ENCODE measurements at regions not wholly inside any gene's neighbourhood (a gene's known extent, or its start where the extent isn't known, plus 50 kb on each side); places are given as distances from the start of the nearest gene placed in this dataset.

DNA sequence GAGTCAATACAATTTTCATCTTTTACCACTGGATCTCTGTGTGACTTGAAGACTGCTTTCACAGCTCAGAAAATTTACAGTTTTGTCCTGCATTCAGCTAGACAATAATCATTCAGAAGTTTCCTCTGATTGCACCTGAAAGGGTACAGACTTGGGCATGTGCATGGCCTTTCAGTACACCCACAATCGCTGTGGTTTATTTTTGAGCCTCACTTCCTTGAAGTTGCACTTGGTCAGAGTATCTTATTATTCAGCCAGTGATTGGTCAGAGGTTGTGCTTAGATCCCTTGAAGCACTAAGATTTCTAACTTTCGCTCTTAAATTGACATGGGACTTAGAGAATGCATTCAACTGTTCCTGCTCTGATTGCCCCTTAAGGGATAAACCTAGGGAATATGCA, 508.2 kb downstream of the FAM181B start:
- TF ChIP-seq, protein P1, sequence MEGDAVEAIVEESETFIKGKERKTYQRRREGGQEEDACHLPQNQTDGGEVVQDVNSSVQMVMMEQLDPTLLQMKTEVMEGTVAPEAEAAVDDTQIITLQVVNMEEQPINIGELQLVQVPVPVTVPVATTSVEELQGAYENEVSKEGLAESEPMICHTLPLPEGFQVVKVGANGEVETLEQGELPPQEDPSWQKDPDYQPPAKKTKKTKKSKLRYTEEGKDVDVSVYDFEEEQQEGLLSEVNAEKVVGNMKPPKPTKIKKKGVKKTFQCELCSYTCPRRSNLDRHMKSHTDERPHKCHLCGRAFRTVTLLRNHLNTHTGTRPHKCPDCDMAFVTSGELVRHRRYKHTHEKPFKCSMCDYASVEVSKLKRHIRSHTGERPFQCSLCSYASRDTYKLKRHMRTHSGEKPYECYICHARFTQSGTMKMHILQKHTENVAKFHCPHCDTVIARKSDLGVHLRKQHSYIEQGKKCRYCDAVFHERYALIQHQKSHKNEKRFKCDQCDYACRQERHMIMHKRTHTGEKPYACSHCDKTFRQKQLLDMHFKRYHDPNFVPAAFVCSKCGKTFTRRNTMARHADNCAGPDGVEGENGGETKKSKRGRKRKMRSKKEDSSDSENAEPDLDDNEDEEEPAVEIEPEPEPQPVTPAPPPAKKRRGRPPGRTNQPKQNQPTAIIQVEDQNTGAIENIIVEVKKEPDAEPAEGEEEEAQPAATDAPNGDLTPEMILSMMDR (conservative IDR thresholded peaks at IDR 0.05; ENCODE audit: low read length) = no peak
- TF ChIP-seq EZH2phosphoT487 (IDR thresholded peaks at IDR 0.05; ENCODE audit: borderline replicate concordance, low read depth, low read length) = no peak
